ENCODE measurements at regions not wholly inside any gene's neighbourhood (a gene's known extent, or its start where the extent isn't known, plus 50 kb on each side); places are given as distances from the start of the nearest gene placed in this dataset.

GRCh38 chr2:226387499-226387942, 412.1 kb downstream of the IRS1 start:
- DNase-seq (ENCODE audit: low spot score): no peak
- TF ChIP-seq, protein P1, sequence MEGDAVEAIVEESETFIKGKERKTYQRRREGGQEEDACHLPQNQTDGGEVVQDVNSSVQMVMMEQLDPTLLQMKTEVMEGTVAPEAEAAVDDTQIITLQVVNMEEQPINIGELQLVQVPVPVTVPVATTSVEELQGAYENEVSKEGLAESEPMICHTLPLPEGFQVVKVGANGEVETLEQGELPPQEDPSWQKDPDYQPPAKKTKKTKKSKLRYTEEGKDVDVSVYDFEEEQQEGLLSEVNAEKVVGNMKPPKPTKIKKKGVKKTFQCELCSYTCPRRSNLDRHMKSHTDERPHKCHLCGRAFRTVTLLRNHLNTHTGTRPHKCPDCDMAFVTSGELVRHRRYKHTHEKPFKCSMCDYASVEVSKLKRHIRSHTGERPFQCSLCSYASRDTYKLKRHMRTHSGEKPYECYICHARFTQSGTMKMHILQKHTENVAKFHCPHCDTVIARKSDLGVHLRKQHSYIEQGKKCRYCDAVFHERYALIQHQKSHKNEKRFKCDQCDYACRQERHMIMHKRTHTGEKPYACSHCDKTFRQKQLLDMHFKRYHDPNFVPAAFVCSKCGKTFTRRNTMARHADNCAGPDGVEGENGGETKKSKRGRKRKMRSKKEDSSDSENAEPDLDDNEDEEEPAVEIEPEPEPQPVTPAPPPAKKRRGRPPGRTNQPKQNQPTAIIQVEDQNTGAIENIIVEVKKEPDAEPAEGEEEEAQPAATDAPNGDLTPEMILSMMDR (IDR thresholded peaks at IDR 0.05; ENCODE audit: extremely low read depth, insufficient read depth, missing control alignments): no peak
- in situ Hi-C loops (cut with MboI; ENCODE audit: low pct_unique_long_range_greater_than_20kb, low sequenced_read_pairs, unreplicated experiment): no loop called here

- in situ Hi-C loops (cut with MboI; ENCODE audit: low pct_unique_long_range_greater_than_20kb, low sequenced_read_pairs, unreplicated experiment): no loop called here
- TF ChIP-seq, protein P1 (IDR thresholded peaks at IDR 0.05; ENCODE audit: extremely low read depth, insufficient read depth, missing control alignments): no peak
- DNase-seq (ENCODE audit: low spot score): no peak
These were observed 416.2 kb downstream of the IRS1 start for GRCh38 chr2:226383461-226383860.

DNA sequence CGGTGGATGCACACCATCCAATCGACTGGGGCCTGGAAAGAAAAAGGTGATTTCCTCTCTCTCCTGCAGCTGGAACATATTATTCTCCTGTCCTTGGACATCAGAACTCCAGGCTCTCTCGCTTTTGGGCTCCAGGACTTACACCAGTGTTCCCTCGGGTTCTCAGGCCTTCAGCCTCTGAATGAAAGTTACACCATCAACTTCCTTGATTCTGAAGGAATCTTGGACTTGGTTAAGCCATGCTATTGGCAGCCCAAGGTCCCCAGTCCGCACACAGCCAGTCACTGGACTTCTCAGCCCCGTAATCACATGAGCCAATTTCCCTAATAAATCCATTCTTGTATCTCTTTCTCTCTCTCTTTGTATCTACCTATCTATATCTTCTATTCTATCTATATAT, 418.9 kb downstream of the IRS1 start:
- TF ChIP-seq, protein P1 (IDR thresholded peaks at IDR 0.05; ENCODE audit: extremely low read depth, insufficient read depth, missing control alignments): no peak
- in situ Hi-C loops (cut with MboI; ENCODE audit: low pct_unique_long_range_greater_than_20kb, low sequenced_read_pairs, unreplicated experiment): no loop called here
- DNase-seq (ENCODE audit: low spot score): no peak

GRCh38 chr2:226378753-226379705, 420.6 kb downstream of the IRS1 start:
- TF ChIP-seq, protein P1 (IDR thresholded peaks at IDR 0.05; ENCODE audit: extremely low read depth, insufficient read depth, missing control alignments): no peak
- no peak for DNase-seq (ENCODE audit: low spot score)
- in situ Hi-C loops (cut with MboI; ENCODE audit: low pct_unique_long_range_greater_than_20kb, low sequenced_read_pairs, unreplicated experiment): no loop called here

DNA sequence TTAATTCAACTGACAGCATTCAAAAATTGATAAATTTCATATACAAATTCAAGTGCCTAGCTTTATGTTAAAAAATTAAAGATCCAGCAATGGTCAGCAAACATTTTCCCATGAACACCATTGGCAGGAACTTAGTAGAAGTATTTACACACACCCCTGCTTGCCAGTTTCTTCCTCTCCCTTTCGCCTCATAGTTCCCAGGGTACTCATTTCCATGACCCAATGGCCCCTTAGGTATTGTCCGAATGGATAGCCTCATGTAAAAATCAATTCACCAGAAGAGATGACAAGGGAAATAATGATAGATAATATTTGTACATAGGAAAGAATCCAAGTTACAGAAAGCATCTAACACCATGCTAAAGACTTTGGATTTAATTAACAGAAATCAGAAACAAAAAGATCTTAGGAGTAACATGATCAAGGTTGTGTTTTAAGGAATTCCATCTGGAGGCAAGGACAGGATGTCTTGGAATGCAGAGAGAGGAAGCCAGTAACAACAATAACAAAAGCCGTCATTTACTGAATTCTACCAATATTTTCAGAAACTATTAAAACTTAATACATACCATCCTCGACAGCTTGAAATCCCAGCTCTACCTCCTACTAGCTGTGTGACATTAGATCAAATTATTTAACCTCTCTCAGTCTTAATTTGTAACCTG, 423.0 kb downstream of the IRS1 start:
- in situ Hi-C loops (cut with MboI; ENCODE audit: low pct_unique_long_range_greater_than_20kb, low sequenced_read_pairs, unreplicated experiment): no loop called here
- no peak for DNase-seq (ENCODE audit: low spot score)
- TF ChIP-seq, protein P1 (IDR thresholded peaks at IDR 0.05; ENCODE audit: extremely low read depth, insufficient read depth, missing control alignments): no peak

DNA sequence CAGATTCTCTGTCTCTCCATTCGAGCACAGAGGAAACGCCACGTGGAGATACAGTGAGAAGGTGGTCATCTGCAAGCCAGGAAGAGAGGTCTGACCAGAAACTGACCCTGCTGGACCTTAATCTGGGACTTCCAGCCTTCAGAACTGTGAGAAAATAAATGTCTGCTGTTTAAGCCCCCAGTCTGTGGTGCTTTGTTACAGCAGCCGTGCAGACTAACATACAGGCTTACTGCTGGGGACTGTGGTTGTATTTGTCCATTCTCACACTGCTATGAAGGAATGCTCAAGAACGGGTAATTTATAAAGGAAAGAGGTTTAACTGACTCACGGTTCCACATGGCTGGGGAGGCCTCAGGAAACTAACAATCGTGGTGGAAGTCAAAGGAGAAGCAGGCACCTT, 432.7 kb downstream of the IRS1 start:
- DNase-seq (ENCODE audit: low spot score): no peak
- in situ Hi-C loops (cut with MboI; ENCODE audit: low pct_unique_long_range_greater_than_20kb, low sequenced_read_pairs, unreplicated experiment): no loop called here
- TF ChIP-seq, protein P1 (IDR thresholded peaks at IDR 0.05; ENCODE audit: extremely low read depth, insufficient read depth, missing control alignments): no peak
